NCI-H1092 treated with DMSO at 0.1 percent for 48 hours (cell line): ENCODE measurements at regions not wholly inside any gene's neighbourhood (a gene's known extent, or its start where the extent isn't known, plus 50 kb on each side); places are given as distances from the start of the nearest gene placed in this dataset.
"Not testable (repeated sequence)": the region's sequence is repeated elsewhere in the genome, so short reads cannot be mapped to it uniquely, and the experiment has no call there.

ENCODE experiments used
- DNase-seq: peaks from one replicate; lab custom pipeline; 2025; lab: John Stamatoyannopoulos, UW

DNA sequence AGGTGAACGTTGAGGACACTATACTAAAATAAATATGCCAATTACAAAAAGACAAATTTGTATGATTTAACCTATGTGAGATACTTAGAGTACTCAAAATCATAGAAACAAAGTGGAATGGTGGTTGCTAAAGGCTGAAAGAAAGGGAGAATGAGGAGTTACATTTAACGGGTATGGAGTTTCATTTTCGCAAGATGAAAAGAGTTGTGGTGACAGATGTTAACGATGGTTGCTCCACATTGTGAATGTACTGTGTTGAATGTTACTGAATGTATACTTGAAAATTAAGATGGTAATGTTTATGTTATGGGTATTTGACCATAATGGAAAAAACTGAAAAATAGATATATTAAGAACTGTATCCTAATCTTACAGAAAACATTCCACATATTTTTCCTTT lies 51.3 kb upstream of the MOCS2 start:
- DNase-seq: no peak

DNA sequence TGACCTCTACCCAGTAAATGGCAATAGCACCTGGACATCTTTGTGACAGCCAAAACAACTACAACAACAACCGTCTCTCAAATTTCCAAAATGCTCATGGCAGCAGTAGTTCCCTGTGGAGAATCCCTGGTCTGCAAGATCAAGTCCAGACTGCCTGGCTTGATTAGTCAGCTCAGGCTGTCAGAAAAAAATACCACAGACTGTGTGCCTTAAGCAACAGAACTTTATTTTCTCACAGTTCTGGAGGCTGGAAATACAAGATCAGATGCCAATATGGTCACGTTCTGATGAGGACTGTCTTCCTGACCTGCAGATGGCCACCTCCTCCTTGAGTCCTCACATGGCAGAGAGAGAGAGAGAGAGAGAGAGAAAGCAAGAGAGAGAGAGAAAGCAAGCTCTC lies 52.3 kb upstream of the MOCS2 start:
- DNase-seq: no peak

DNA sequence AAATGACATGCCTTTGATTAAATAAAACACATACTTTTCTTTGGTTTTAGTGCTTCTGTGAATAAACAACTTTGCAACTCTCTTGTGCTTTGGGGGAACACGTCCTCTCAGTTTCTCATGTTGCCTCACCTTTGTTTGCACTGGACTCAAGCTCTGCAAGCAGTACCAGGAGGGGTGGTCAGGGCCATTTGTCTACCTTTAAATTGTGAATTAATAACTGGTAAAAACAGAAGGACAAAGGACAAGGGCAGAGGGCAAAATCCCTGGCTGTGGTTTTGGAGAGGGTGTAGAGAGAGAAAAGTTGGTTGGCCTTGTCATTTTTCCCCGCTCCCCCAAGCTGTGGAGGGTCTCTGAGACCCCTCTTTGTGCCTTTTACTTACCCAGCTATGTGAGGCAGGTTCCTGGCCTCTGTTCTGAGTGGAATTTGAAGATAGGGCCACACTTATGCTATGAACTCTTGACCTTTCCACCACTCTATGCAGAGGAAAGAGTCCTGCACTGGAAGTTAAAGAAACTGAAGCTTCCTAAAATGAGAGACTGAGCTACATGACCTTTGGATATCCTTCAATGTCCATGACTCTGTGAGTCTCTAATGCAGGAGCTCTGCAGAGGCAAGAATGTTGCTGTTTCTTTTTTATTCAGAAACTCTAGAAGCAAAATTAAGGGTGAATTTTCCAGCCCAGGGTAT lies 55.1 kb upstream of the MOCS2 start:
- DNase-seq: no peak

DNA sequence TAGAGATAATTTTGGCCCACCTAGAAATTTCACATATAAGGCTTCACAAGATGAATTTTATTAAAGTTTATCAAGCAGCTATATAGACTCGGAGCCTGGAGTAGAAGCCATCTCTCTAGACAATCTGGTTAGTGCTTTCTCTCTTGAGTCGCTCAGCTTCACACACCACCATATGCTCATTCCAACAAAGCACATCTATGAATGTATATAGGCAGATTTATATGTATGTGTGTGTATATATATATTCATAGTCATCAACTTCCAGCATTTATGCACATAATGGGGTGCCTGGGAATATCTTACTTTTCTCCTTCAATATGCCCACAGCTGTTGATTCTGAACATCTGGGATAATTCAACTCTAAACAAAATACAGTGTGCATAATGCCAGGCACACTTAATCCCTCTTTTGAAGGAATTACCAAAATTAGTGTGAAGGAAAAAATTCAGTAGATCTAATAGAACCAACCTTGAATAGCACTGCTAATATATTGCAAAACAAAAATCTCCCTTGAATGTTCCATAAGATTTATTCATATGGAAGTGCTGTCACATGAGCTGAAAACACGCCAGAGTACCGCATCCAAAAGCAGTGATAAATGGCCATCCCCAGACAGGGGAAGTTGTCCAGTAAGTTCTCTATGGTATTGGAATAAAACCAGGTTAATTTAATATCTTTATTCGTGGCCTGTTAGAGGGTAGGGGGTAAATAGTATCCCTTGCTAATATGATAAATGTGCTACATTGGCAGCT lies 56.0 kb upstream of the MOCS2 start:
- DNase-seq: no peak

DNA sequence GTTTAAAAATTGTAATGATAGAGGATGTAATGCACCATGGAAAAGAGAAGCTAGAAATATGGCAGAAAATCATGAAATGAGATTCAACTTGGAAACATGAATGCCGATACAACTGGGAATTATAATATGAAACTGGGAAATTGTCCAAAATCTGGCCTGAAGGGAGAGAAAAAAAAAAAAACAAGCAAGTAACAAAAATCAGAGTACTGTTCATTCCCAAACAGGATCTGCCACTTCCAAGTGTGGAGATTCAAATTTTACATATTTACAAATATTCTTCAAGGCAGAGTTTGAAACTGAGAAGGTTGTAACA lies 56.6 kb upstream of the MOCS2 start:
- no peak for DNase-seq

DNA sequence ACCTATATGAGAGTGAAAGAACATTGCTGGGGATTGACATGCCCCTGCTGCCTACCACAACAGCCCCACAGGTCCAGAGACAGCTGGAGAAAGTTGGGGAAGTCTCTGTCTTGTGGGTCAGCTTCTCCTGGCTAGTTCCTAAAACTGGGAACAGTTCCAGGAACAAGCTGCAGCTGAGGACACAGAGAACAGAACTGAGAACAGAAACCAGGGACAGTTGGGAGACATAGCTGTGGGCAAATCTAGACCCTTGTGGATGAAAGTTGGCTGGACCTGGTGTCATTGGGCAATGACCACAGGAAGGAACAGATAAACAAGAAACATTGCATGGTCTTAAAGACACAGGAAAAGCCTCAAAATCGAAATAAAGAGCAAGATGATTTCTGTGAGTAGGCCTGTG lies 58.3 kb upstream of the MOCS2 start:
- no peak for DNase-seq

DNA sequence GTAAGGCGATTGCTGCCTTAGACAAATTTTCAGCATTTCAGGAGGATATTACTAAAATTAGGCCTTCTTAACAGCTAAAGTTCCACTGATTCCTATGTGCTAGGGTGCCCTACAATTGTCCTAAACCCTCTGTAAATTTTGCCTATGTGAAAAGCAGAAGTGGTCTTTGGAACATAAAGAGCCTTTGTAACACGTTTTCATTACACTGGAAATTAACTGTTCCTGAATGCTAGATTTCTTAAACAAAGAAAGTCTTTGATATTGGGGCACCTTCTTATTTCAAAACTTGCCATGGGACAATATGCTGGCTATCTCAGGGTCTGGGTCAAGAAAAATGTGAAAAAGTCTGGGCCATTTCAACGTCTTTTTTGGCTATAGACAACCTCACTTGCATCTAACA lies 60.4 kb upstream of the MOCS2 start:
- DNase-seq: no peak

DNA sequence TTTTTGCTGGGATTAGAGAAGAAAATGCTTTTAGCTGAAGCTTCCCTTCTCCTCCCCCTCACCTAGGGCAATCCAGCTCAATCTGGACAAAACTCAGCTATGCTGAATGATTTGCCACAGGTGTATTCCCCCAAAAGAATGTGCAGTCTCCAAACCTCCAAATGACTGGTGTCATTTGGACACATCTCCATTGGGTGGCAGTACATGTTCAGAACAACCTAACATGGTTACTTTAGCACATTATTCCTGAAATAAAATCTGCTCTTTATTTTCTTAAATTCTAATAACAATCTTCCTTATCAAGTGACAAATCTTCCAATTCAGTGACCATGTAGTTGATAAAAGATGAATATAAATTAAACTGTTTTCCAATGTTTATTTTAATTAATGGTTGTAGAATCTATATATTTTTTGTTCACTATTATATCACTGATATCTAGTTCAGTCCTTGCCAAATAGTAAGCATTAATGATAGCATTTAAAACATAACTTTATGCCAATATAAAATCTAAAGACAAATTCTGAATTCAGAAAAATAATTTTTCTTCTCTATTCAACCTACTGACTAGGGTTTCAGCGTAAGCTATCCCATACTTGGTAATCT lies 61.3 kb upstream of the MOCS2 start:
- DNase-seq: no peak

DNA sequence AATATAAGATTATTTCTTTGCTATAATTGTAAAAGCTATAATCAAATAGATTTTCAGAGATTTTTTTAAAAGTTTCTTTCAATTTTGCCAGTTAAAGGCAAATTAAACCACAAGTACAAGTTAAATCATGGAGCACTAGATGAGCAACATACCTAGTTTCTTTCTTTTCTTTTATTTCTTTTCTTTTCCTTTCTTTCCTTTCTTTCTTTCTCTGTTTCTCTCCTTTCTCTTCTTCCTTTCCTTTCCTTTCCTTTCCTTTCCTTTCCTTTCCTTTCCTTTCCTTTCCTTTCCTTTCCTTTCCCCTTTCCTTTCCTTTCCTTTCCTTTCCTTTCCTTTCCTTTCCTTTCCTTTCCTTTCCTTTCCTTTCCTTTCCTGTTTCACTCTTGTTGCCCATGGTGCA lies 62.5 kb upstream of the MOCS2 start:
- not testable (repeated sequence) for DNase-seq

DNA sequence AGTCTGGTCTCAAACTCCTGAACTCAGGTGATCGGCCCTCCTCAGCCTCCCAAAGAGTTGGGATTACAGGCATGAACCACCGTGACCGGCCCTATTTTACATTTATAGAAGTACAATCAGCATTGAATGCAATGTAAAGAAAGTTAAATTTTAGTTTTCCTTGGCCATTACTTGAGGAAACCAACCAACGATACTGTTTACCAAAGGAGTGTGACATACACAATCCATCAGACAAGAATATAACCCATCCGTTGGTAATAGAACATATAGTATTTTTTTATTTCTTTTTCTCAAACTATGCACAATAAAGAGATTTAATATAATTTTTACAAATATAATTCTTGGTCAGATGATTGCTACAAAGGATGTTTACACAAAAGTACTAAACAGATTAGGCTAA lies 63.1 kb upstream of the MOCS2 start:
- DNase-seq: no peak

DNA sequence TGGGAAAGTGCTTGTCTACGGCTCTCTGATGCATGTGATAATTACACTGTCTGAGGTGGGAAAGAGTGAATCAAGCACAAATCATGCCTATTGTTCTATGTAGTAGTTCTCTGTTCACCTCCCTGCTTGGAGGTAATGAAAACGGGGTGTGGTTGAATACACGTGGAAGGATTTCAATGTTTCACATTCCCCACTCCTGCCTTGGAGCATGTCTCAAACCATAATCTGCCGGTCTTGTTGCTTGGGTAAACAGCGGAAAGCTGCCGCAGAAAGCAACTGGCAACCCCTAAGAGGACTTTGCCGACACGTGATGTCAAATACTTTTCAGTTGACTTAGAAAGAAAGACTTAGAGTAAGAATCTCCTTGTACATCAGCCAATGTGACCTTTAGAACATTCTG lies 63.5 kb upstream of the MOCS2 start:
- DNase-seq: no peak

DNA sequence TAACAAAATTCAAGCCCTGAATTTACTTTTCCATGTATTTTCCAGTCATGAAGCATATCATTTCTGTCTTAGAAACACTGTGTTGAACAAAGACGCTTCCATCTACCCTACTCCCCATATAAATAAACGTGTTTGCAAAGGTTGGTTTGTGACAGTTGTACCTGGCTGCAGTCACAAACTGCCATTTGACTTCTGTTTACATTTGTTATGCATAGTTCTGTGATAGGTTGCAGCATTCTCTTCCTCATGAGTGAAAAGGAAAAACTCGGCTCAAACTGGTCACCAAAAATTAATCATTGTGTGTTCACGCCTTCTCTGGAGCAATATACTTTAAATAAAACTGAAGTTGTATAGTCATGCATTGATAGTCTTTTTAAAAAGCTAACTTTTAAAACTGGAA lies 69.3 kb upstream of the MOCS2 start:
- no peak for DNase-seq

DNA sequence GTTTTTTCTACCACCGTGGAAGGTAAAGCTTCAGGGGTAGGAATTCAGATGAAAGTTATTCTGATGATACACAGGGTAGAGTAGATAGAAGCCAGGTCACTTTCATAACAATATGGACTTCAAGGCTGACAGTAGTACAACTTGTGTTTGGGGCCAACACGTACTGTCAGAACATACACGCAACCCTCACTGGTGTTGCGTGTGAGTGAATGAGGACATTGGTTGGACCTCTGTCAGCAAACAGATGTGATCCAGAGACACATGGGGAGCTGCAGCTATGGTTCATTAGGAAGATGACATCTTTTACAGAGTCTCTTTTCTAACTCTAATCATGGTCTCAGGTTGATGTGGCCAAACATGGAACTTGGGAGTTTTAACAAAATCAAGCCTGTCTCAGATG lies 70.1 kb upstream of the MOCS2 start:
- no peak for DNase-seq

DNA sequence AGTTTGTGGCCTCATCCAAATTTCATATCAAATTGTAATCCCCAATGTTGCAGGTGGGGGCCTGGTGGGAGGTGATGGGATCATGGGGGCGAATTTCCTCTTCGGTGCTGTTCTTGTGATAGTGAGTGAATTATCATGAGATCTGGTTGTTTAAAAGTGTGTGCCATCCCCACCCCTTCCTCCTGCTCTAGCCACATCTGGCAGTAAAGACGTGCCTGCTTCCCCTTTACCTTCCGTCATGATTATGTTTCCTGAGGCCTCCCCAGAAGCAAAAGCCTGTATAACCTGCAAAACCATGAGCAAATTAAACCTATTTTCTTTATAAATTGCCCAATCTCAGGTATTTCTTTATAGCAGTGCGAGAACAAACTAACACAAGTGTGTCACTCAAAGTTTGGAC lies 71.0 kb upstream of the MOCS2 start:
- DNase-seq: no peak

DNA sequence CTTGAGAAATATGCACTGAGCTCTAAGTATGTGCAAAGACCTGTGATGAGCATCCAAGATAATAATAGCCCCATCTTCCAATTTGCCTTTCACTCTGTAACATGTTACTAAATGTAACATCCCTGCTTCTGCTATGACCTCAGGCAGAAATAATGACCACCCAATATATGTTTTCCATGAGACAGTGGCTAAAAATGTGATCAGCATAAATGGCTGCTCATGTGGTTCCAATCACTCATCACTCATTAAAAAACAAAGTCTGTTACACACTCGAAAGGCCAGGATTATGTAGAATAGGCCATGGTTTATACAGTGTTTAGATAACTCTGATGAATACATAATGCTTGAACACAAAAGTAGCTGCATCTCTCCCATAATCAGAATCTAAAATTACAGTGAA lies 71.4 kb upstream of the MOCS2 start:
- no peak for DNase-seq

DNA sequence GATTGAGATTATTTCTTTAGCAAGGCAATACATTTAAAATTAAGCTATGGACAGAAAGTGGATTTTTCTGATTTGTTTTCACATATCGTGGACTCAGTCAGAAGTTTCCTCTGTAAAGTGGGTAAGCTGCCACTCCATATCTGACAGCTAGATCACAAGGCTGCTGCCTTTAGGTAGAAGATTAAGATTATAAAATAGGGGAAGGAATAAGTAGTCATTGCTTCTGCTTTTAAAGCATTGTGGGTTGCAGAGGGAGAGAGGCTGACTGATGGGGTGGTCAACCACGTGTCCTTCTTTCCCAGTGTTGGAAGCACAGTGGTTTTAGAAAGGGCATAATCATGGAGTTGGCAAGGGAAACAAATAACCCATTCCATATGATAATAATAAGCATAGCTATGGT lies 74.3 kb upstream of the MOCS2 start:
- no peak for DNase-seq

DNA sequence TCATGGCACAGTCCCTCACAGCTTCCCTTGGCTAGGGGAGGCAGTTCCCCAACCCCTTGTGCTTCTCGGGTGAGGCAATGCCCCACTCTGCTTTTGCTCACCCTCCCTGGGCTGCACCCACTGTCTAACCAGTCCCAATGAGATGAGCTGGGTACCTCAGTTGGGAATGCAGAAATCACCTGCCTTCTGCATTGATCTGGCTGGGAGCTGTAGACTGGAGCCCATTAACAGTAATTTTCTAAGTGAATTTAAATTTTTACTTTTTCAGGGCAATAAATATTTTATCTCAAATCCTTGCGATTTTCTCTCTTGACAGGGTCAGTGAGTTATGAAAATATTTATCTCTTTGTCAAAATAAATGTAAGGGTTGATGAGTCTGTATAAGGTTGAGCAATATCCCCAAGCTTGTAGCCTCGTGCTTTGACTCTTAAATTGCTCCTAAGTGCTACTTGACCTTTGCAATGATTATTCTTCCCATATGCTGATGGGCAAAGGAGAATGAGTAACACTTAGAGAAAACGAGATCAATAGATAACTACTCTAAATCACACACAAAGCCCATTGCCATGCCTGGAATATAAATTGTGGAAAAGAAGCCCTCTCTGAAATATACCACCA lies 82.1 kb upstream of the MOCS2 start:
- DNase-seq: no peak

DNA sequence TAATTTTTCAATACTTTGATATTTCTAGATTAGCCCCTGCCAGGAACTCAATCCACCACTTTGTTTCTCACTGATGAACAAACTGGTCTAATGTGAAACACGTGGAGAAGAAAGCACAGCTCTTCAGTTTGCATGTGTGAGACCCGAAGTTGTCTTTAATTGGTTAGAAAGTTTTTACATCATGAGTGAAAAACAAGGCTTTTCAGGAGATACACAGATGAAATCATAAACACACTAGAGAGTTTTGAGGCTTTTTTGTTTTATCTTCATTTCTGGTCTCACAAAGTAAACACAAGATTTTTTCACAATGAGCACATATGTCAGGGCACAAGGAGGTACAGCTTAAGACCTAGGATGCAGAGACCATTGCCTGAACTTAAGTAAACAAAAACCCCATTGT lies 84.5 kb upstream of the MOCS2 start:
- DNase-seq: no peak

DNA sequence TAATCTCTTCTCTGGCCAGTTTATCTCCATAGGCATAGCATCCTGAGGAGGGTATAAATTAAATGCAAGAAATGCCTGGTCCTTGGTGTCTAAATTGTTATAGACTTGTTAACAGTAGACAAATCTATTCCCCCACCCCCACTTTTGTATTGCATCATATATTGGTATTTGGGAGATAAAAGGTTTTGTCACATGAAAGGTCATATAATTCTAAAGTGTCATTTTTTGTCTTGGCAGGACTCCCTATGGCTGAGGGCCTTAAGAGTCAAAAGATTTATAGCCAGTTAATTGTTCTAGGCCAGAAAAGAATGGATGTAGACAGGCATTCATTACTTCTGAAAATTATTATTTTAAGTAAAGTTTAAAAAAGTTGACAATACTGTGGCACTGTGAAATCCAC lies 90.3 kb upstream of the MOCS2 start:
- no peak for DNase-seq

DNA sequence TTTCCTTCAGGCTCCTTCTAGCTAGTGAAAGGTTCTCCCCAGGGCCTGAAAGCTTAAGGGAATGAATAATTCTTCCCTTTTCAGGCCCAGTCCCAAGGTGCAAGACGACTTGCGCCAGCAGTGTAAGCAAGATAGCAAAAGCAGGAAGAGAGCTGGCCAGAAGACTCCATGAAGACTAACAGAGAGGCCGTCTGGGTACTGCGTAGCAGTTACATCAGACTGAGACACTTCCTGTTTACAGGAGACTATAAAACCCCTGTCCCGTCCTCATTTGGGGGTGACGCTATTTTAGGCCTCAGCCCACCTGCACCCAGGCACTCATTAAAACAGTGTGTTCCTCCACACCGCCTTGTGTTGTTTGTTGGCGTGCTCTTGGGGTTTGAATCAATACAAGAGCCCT lies 90.7 kb upstream of the MOCS2 start:
- no peak for DNase-seq

DNA sequence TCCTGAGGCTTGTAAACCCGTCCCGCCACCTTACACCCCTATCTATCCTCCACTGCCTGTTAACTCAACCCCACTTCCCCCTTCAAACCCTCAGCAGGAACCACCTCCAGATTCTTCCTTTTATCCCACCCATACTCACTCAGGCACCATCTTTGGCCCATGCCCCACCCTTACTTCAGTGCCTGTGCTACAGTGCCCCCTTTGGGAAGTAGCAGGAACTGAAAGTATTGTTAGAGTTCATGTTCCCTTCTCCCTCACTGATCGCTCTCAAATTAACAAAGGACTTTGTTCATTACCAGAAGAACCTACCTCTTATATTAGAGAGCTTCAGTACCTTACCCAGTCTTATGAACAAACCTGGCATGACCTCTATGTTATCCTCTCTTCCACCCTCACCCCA lies 92.2 kb upstream of the MOCS2 start:
- no peak for DNase-seq

DNA sequence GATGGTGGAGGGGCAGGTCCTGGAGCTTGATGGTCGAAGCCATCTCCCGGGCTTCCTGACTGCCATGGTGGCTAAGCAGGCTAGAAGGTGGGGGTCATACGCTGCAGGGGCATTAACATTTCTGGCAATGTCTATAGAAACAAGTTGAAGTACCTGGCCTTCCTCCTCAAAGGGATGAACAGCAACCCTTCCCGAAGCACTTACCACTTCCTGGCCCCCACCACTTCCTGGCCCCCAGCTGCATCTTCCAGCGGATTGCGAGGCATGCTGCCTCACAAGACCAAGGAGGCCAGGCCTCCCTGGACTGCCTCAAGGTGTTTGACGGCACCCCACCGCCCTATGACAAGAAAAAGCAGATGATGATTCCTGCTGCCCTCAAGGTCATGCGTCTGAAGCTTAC lies 97.0 kb upstream of the MOCS2 start:
- DNase-seq: no peak

DNA sequence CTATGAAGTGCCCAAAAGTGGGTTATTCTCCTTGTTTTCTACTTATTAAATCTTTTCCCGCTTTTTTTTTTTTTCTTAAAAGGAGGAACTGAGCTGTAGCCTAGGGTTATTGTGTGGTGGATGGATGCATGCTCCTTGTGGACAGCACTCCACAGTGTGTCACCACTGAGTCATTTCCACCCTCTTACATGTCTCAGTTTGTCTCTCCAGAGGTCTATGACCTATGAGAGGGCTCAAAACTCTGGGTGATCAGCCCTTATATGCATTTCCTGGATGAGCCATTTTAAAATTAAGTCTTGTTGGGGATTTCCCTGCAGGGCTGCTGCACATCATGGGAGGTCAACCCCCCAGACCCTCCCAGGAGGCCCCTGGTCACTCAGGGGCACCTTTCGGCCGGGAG lies 102.2 kb upstream of the MOCS2 start:
- DNase-seq: no peak
